ENCODE measurements at regions not wholly inside any gene's neighbourhood (a gene's known extent, or its start where the extent isn't known, plus 50 kb on each side); places are given as distances from the start of the nearest gene placed in this dataset.

DNA sequence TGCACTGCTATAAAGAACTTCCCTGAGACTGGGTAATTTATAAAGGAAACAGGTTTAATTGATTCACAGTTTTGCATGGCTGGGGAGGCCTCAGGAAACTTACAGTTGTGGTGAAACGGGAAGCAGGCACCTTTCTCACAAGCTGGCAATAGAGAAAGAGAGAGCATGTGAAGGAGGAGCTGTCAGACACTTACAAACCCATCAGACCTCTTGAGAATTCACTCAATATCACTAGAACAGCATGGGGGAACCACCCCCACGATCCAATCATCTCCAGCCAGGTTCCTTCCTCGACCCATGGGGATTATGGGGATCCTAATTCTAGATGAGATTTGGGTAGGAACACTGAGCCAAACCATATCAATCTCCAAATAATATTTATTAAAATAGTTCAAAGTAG is 729.2 kb upstream of the DDX18 start:
- POLR2A ChIA-PET = no interaction called here
- DNase-seq (ENCODE audit: low read depth, low spot score) (no peak), ATAC-seq (no peak)
- H3K4me3 ChIP-seq (replicated peaks in 1 of 2; ENCODE audit: low read depth in 1 of 2, low read length in 2 of 2) = no peak overlapping the region
- no peak overlapping the region for H2AFZ ChIP-seq (ENCODE audit: low read depth, low read length, poor library complexity, severe bottlenecking)
- H4K20me1 ChIP-seq (ENCODE audit: insufficient read depth) = no peaks in the 10 kb centered on the region
- no peaks in the 10 kb centered on the region for H3K79me2 ChIP-seq (ENCODE audit: insufficient read depth, low read length)
- no peaks in the 10 kb centered on the region for H3K36me3 ChIP-seq (ENCODE audit: control insufficient read depth in 1 of 2, insufficient read depth in 2 of 2, low read length in 2 of 2)
- no peaks in the 10 kb centered on the region for H3K27me3 ChIP-seq (ENCODE audit: insufficient read depth, low read length)
- H3K4me1 ChIP-seq (ENCODE audit: control insufficient read depth in 1 of 2, insufficient read depth in 2 of 2, low read length in 2 of 2) = no peaks in the 10 kb centered on the region
- H3K9me2 ChIP-seq (ENCODE audit: insufficient read depth) = no peaks in the 10 kb centered on the region
- no peak overlapping the region for H3K9ac ChIP-seq (ENCODE audit: low read length)
- no peak overlapping the region for H3K27ac ChIP-seq (ENCODE audit: low read depth, low read length)
- RAD21 ChIA-PET (ENCODE audit: low non-redundant PET in 1 of 2, low total read pairs in 2 of 2, uncharacterized antibody in 2 of 2, unreplicated experiment in 2 of 2) = no interaction called here
- BruUV-seq (replicated peaks) = no TSS peak
- H3K4me2 ChIP-seq (ENCODE audit: low read length) = no peak overlapping the region
- CTCF ChIA-PET = no interaction called here
- intact Hi-C loops (cut with micrococcal nuclease) = no loop called here
- peaks cover 0 to 7% of the 10 kb centered on the region in 2 experiments; a peak in 2 of 4 replicates for H3K9me3 ChIP-seq (ENCODE audit: control insufficient read depth in 1 of 2, insufficient read depth in 1 of 2, low read depth in 1 of 2, low read length in 2 of 2)
- TF ChIP-seq SP1 (IDR thresholded peaks at IDR 0.05; ENCODE audit: low read depth) = no peak
- no peak for TF ChIP-seq POLR2A (IDR thresholded peaks at IDR 0.05; ENCODE audit: borderline replicate concordance, extremely low read depth, insufficient read depth, insufficient read length)
- no peak for TF ChIP-seq SRF (IDR thresholded peaks at IDR 0.05; ENCODE audit: low read depth)
- no peak for TF ChIP-seq CBX3 (IDR thresholded peaks at IDR 0.05; ENCODE audit: low read depth)
- TF ChIP-seq, protein P1, sequence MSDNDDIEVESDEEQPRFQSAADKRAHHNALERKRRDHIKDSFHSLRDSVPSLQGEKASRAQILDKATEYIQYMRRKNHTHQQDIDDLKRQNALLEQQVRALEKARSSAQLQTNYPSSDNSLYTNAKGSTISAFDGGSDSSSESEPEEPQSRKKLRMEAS (IDR thresholded peaks at IDR 0.05) = no peak
- TF ChIP-seq RAD21 (IDR thresholded peaks at IDR 0.05; ENCODE audit: low read depth) = no peak
- TF ChIP-seq, protein P2, sequence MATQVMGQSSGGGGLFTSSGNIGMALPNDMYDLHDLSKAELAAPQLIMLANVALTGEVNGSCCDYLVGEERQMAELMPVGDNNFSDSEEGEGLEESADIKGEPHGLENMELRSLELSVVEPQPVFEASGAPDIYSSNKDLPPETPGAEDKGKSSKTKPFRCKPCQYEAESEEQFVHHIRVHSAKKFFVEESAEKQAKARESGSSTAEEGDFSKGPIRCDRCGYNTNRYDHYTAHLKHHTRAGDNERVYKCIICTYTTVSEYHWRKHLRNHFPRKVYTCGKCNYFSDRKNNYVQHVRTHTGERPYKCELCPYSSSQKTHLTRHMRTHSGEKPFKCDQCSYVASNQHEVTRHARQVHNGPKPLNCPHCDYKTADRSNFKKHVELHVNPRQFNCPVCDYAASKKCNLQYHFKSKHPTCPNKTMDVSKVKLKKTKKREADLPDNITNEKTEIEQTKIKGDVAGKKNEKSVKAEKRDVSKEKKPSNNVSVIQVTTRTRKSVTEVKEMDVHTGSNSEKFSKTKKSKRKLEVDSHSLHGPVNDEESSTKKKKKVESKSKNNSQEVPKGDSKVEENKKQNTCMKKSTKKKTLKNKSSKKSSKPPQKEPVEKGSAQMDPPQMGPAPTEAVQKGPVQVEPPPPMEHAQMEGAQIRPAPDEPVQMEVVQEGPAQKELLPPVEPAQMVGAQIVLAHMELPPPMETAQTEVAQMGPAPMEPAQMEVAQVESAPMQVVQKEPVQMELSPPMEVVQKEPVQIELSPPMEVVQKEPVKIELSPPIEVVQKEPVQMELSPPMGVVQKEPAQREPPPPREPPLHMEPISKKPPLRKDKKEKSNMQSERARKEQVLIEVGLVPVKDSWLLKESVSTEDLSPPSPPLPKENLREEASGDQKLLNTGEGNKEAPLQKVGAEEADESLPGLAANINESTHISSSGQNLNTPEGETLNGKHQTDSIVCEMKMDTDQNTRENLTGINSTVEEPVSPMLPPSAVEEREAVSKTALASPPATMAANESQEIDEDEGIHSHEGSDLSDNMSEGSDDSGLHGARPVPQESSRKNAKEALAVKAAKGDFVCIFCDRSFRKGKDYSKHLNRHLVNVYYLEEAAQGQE (IDR thresholded peaks at IDR 0.05; ENCODE audit: low read depth) = no peak
- no peak for TF ChIP-seq FOSL1 (IDR thresholded peaks at IDR 0.05; ENCODE audit: low read depth)
- no peak for TF ChIP-seq JUND (IDR thresholded peaks at IDR 0.05)
- TF ChIP-seq, protein P3, sequence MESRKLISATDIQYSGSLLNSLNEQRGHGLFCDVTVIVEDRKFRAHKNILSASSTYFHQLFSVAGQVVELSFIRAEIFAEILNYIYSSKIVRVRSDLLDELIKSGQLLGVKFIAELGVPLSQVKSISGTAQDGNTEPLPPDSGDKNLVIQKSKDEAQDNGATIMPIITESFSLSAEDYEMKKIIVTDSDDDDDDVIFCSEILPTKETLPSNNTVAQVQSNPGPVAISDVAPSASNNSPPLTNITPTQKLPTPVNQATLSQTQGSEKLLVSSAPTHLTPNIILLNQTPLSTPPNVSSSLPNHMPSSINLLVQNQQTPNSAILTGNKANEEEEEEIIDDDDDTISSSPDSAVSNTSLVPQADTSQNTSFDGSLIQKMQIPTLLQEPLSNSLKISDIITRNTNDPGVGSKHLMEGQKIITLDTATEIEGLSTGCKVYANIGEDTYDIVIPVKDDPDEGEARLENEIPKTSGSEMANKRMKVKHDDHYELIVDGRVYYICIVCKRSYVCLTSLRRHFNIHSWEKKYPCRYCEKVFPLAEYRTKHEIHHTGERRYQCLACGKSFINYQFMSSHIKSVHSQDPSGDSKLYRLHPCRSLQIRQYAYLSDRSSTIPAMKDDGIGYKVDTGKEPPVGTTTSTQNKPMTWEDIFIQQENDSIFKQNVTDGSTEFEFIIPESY (IDR thresholded peaks at IDR 0.05; ENCODE audit: extremely low read depth, insufficient replicate concordance, low read length) = no peak
- TF ChIP-seq SIN3A (IDR thresholded peaks at IDR 0.05; ENCODE audit: low read depth) = no peak
- TF ChIP-seq CEBPB (IDR thresholded peaks at IDR 0.05; ENCODE audit: low read depth) = no peak
- no peak for TF ChIP-seq POLR2AphosphoS5 (IDR thresholded peaks at IDR 0.05; ENCODE audit: low read depth, low read length)
- no peak for TF ChIP-seq TCF7L2 (IDR thresholded peaks at IDR 0.05; ENCODE audit: borderline replicate concordance, extremely low read depth, insufficient read depth, insufficient read length)
- TF ChIP-seq EZH2 (IDR thresholded peaks at IDR 0.05) = no peak
- no peak for TF ChIP-seq ELF1 (IDR thresholded peaks at IDR 0.05; ENCODE audit: borderline replicate concordance, low read depth)
